CD4-positive, alpha-beta T cell treated with Interleukin-17A for 4 hours (primary cell): ENCODE measurements at regions not wholly inside any gene's neighbourhood (a gene's known extent, or its start where the extent isn't known, plus 50 kb on each side); places are given as distances from the start of the nearest gene placed in this dataset.
"Not testable (repeated sequence)": the region's sequence is repeated elsewhere in the genome, so short reads cannot be mapped to it uniquely, and the experiment has no call there.

Experiments used
- DNase-seq: peaks from one replicate; pipeline ENCODE4 v3.0.0-alpha.2; 2020; ENCODE audit warnings: mixed read lengths

- DNase-seq, result no peak
These were observed 164.4 kb upstream of the ATP2B1 start for GRCh38 chr12:89872922-89873630.

GRCh38 chr12:89870413-89871184 lies 162.0 kb upstream of the ATP2B1 start:
- no peak for DNase-seq

- DNase-seq, result not testable (repeated sequence)
These were observed 159.0 kb upstream of the ATP2B1 start for GRCh38 chr12:89867611-89868010.

GRCh38 chr12:89864411-89864810 lies 155.8 kb upstream of the ATP2B1 start:
- no peak for DNase-seq

GRCh38 chr12:89863968-89864367 lies 155.3 kb upstream of the ATP2B1 start:
- DNase-seq, result peak; percentile 21

- DNase-seq, result peak; percentile 65
These were observed 154.9 kb upstream of the ATP2B1 start for GRCh38 chr12:89863493-89863938.

- peak; percentile 58 for DNase-seq
These were observed 154.1 kb upstream of the ATP2B1 start for GRCh38 chr12:89862511-89863445.

- no peak for DNase-seq
These were observed 152.4 kb upstream of the ATP2B1 start for GRCh38 chr12:89861086-89861485.

GRCh38 chr12:89859508-89860220 lies 151.0 kb upstream of the ATP2B1 start:
- DNase-seq, result peak; percentile 23

- no peak for DNase-seq
These were observed 150.1 kb upstream of the ATP2B1 start for GRCh38 chr12:89858718-89859117.

- DNase-seq, result no peak
These were observed 149.1 kb upstream of the ATP2B1 start for GRCh38 chr12:89857652-89858274.

GRCh38 chr12:89856431-89856830 lies 147.8 kb upstream of the ATP2B1 start:
- no peak for DNase-seq

- DNase-seq, result no peak
These were observed 140.1 kb upstream of the ATP2B1 start for GRCh38 chr12:89848732-89849131.

GRCh38 chr12:89846473-89847055 lies 137.9 kb upstream of the ATP2B1 start:
- DNase-seq, result no peak

- no peak for DNase-seq
These were observed 137.1 kb upstream of the ATP2B1 start for GRCh38 chr12:89845767-89846166.

GRCh38 chr12:89845366-89845765 lies 136.7 kb upstream of the ATP2B1 start:
- no peak for DNase-seq

- no peak for DNase-seq
These were observed 135.9 kb upstream of the ATP2B1 start for GRCh38 chr12:89844539-89844938.

- DNase-seq, result no peak
These were observed 131.7 kb upstream of the ATP2B1 start for GRCh38 chr12:89840162-89840922.

- no peak for DNase-seq
These were observed 130.8 kb upstream of the ATP2B1 start for GRCh38 chr12:89839444-89839843.

- DNase-seq, result no peak
These were observed 130.2 kb upstream of the ATP2B1 start for GRCh38 chr12:89838833-89839232.

- no peak for DNase-seq
These were observed 127.4 kb upstream of the ATP2B1 start for GRCh38 chr12:89836026-89836425.
